ENCODE measurements at regions not wholly inside any gene's neighbourhood (a gene's known extent, or its start where the extent isn't known, plus 50 kb on each side); places are given as distances from the start of the nearest gene placed in this dataset.

DNA sequence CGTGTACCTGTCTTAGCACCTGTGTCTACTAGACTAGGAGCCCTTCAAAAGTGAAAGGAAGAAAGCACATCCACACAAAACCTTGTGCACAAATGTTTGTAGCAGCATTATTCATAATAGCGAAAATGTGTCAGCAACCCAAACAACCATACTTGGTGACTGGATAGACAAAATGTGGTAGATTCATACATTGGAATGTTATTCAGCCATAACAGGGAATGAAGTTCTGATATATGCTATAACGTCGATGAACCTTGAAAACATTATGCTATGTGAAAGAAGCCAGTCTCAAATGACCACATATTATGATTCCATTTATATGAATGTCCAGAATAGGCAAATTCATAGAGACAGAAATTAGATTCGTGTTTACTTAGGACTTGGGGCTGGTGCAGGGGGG is 57.8 kb upstream of the LARP1 start (continued):
- TF ChIP-seq PTBP1 (IDR thresholded peaks at IDR 0.05; ENCODE audit: low read depth, low read length, poor library complexity, severe bottlenecking), result no peak

- in situ Hi-C loops (cut with HindIII; ENCODE audit: extremely low pct_ligation_motif_present, low pct_unique_long_range_greater_than_20kb), result no loop called here
- no peak overlapping the region for H3K4me2 ChIP-seq (ENCODE audit: low read depth, low read length)
- no peak overlapping the region for H3K4me3 ChIP-seq (replicated peaks in 1 of 3; ENCODE audit: insufficient read depth in 1 of 3, low read depth in 2 of 3, low read length in 3 of 3)
- H3K9me3 ChIP-seq (ENCODE audit: low read length), result no peaks in the 10 kb centered on the region
- FAIRE-seq (peak; percentile 56), DNase-seq (ENCODE audit: low spot score) (peak; percentile 24), ATAC-seq (no peak)
- TF ChIP-seq WIZ (CRISPR knock-in tag; IDR thresholded peaks at IDR 0.05) (no peak), GATAD2A (CRISPR knock-in tag; IDR thresholded peaks at IDR 0.05) (no peak), SIX1 (CRISPR knock-in tag; IDR thresholded peaks at IDR 0.05; ENCODE audit: borderline replicate concordance) (peak; percentile 37; the same call in 1 of the 2 replicates), CHCHD3 (CRISPR knock-in tag; IDR thresholded peaks at IDR 0.05) (no peak), ZNF142 (CRISPR knock-in tag; IDR thresholded peaks at IDR 0.05) (no peak), FOXA1 (IDR thresholded peaks at IDR 0.05) (no peak), FOXA1 (CRISPR knock-in tag; IDR thresholded peaks at IDR 0.05) (peak; percentile 41; the same call in 1 of the 2 replicates), AKAP8 (CRISPR knock-in tag; IDR thresholded peaks at IDR 0.05) (no peak), KDM4B (CRISPR knock-in tag; IDR thresholded peaks at IDR 0.05) (no peak)
- TF ChIP-seq, protein P1, sequence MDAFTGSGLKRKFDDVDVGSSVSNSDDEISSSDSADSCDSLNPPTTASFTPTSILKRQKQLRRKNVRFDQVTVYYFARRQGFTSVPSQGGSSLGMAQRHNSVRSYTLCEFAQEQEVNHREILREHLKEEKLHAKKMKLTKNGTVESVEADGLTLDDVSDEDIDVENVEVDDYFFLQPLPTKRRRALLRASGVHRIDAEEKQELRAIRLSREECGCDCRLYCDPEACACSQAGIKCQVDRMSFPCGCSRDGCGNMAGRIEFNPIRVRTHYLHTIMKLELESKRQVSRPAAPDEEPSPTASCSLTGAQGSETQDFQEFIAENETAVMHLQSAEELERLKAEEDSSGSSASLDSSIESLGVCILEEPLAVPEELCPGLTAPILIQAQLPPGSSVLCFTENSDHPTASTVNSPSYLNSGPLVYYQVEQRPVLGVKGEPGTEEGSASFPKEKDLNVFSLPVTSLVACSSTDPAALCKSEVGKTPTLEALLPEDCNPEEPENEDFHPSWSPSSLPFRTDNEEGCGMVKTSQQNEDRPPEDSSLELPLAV (CRISPR knock-in tag; conservative IDR thresholded peaks at IDR 0.05; ENCODE audit: low read depth), result no peak
- TF ChIP-seq, protein P2, sequence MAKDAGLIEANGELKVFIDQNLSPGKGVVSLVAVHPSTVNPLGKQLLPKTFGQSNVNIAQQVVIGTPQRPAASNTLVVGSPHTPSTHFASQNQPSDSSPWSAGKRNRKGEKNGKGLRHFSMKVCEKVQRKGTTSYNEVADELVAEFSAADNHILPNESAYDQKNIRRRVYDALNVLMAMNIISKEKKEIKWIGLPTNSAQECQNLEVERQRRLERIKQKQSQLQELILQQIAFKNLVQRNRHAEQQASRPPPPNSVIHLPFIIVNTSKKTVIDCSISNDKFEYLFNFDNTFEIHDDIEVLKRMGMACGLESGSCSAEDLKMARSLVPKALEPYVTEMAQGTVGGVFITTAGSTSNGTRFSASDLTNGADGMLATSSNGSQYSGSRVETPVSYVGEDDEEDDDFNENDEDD (CRISPR knock-in tag; IDR thresholded peaks at IDR 0.05; ENCODE audit: borderline replicate concordance), result no peak
- H3K4me1 ChIP-seq (ENCODE audit: insufficient read depth, low read length), result peaks cover 58% of the 10 kb centered on the region
- CTCF ChIA-PET (ENCODE audit: low intra/inter-chr PET ratio, low total read pairs), result no interaction called here
- H4K20me1 ChIP-seq (ENCODE audit: insufficient read depth, low read length), result no peaks in the 10 kb centered on the region
- H2AFZ ChIP-seq (ENCODE audit: low read length), result no peak overlapping the region
- intact Hi-C loops (cut with micrococcal nuclease; ENCODE audit: unreplicated experiment), result no loop called here
- no peaks in the 10 kb centered on the region for H3K27me3 ChIP-seq (ENCODE audit: control insufficient read depth in 1 of 2, insufficient read depth in 2 of 2, low read length in 2 of 2)
- 25% methylated on average over 3 of the region's 3 CpGs for WGBS (ENCODE audit: low lambda C conversion rate)
- H3K9ac ChIP-seq (ENCODE audit: insufficient read depth, low read depth, low read length), result no peak overlapping the region
- peak overlapping the region; percentile 8 for H3K27ac ChIP-seq (ENCODE audit: extremely low read length, insufficient read depth, low read length)
- H3K79me2 ChIP-seq (ENCODE audit: insufficient read depth, low read length), result no peaks in the 10 kb centered on the region
- POLR2A ChIA-PET, result no interaction called here
- BruUV-seq (replicated peaks), result no TSS peak
- no peaks in the 10 kb centered on the region for H3K36me3 ChIP-seq (replicated peaks in 1 of 2; ENCODE audit: control insufficient read depth in 1 of 2, insufficient read depth in 2 of 2, low read length in 2 of 2)
Measured at GRCh38 chr5:154696891-154697290, 58.3 kb upstream of the LARP1 start.
